OCI-M1 (cell line): ENCODE measurements at regions not wholly inside any gene's neighbourhood (a gene's known extent, or its start where the extent isn't known, plus 50 kb on each side); places are given as distances from the start of the nearest gene placed in this dataset.
"Not testable (repeated sequence)": the region's sequence is repeated elsewhere in the genome, so short reads cannot be mapped to it uniquely, and the experiment has no call there.

ENCODE experiments used
- DNase-seq: peaks from one replicate; lab custom pipeline; 2025; lab: John Stamatoyannopoulos, UW

- not testable (repeated sequence) for DNase-seq
These were observed 349.9 kb upstream of the AUTS2 start for GRCh38 chr7:69248382-69248828.

- no peak for DNase-seq
These were observed 347.3 kb upstream of the AUTS2 start for GRCh38 chr7:69250958-69251357.

DNA sequence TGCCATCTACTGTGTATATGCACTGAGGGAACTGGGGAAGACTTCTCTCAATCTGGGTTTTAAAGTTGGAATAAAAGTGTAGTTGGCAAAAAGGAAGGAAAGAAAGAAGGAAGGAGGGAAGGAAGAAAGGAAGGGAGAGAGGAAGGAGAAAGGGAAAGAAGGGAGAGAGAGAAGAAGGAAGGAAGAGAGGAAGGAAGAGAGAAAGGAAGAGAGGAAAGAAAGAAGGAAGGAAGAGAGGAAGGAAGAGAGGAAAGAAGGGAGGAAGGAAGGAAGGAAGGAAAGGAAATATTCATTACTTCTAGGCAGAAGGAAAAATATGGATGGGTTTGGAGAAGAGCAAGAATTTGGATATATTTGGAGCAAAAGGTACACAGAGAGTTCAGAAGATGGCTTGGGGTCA is 343.6 kb upstream of the AUTS2 start:
- DNase-seq, result no peak

GRCh38 chr7:69256634-69257081 is 341.6 kb upstream of the AUTS2 start:
- DNase-seq, result no peak

DNA sequence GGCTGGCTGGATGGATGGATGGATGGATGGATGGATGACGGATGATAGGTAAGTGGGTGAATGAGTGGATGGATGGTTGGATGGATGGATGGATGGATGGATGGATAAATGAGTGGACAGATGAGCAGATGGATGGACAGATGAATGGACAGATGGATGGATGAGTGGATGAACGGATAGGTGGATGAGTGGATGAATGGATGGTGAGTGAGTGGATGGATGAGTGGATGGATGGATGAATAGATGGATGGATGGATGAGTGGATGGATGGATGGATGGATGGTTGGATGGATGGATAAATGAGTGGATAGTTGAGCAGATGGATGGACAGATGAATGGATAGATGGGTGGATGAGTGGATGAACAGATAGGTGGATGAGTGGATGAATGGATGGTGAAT is 340.7 kb upstream of the AUTS2 start:
- no peak for DNase-seq

- DNase-seq, result no peak
These were observed 338.8 kb upstream of the AUTS2 start for GRCh38 chr7:69259445-69259844.

- DNase-seq, result no peak
These were observed 338.3 kb upstream of the AUTS2 start for GRCh38 chr7:69260023-69260422.

- no peak for DNase-seq
These were observed 334.7 kb upstream of the AUTS2 start for GRCh38 chr7:69263550-69263949.

- no peak for DNase-seq
These were observed 328.5 kb upstream of the AUTS2 start for GRCh38 chr7:69269806-69270205.

DNA sequence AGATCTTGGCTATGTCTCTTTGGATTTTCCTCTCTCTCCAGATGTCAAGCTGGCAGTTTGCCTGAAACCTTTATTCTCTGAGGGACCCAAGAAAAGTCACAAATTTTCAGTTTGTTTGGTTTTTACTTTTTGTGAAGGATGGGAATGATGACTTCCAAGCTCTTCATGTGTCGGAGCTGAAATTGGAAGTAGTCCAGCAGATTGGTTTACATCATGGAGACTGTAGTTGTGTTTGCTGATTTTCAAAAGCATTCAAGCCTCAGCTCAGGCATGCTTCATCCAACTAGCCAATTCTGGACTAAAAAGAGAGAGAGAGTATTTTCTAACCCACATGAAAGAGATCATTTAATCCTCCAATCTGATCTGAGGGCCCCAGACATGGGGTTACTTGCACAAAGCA is 326.2 kb upstream of the AUTS2 start:
- no peak for DNase-seq

GRCh38 chr7:69276011-69276729 is 322.1 kb upstream of the AUTS2 start:
- DNase-seq, result no peak

DNA sequence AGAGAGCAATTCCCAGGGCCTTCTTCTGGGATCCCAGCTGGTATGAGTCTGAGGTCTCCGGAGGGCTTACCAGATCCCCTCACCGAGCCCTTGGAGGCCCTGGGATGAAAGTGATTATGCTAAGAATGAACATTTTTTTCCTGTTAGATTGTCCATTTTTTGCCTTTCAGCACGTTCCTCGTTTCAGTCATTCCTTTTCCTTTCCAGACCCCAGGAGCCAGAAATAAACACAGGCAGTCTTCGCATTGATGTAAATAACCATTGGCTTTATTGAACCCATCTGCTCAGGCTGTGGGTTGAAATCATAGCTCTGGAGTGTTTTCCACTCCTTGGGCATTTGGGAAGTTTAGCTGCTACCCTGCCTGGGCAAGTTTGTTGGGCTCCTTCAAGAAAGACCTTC is 320.9 kb upstream of the AUTS2 start:
- no peak for DNase-seq

DNA sequence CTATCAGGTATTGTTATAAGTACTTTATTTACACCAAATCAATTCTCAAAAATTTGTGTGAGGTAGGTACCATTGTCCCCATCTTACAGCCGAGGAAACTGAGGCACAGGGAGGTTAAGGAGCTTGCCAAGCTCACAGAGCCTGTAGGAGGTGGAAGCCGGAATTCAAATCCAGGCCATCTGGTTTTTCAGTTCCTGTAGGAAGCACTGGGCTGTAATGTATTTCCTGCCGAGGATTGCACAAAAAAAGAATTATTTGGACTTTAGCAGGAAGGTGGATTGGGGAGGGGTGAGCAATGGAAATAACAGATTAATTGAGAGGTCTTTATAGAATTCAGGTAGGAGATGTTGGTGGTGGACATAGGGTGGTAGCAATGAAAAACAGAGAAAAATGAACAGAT is 315.3 kb upstream of the AUTS2 start:
- no peak for DNase-seq

DNA sequence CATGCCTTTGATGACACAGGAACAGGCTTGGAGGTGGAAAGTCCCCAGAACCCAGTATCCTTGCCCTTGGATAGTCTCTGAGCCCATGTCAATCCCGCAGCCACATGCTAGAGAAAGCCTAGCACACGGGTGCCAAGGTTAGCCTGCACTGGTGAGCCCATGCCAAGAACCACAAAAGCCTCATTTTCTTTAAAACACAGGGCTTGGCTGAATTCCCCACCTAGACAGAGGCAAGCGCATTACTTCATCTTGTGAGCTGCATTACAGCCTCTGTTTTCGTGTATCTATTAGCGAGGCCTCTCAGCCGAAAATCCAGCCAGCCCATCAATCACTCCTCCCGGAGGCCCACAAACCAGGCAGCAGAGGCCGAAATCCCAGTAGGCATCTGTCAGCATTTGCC is 314.9 kb upstream of the AUTS2 start:
- DNase-seq, result no peak

GRCh38 chr7:69285854-69286253 is 312.4 kb upstream of the AUTS2 start:
- DNase-seq, result no peak

- DNase-seq, result no peak
These were observed 302.3 kb upstream of the AUTS2 start for GRCh38 chr7:69295977-69296376.

GRCh38 chr7:69301253-69301652 is 297.0 kb upstream of the AUTS2 start:
- no peak for DNase-seq

DNA sequence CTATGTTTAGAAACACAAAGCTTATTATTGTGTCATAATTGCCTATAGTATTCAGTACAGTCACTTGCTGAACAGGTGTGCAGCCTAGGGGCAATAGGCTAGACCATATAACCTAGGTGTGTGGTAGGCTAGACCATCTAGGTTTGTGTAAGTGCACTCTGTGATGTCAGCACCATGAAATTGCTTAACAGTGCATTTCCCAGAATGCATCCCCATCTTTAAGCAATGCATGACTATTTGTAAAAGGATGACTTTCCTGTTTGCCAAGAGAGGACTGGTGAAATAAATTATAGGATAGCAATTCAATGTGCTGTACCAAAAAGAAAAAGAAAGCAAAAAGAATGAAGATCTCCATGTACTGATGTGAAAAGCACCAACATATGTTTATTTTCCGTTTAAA is 288.7 kb upstream of the AUTS2 start:
- DNase-seq, result no peak

DNA sequence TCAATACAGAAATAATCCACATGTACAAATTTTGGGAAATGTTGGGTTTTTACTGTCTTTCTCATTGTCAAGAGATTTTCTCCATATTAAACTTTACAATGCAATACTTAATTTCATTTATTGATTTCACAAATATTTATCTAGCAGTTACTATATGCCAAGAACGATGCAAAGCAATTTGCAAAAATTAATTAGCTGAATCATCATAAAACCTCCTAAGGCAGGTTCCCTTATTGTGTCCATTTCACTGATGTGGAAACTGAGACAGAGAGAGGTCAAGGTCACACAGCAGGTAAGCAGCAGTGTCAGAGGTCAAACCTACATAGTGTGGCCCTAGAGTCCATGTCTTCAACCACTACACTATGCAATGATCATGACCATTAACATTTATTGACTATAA is 286.8 kb upstream of the AUTS2 start:
- DNase-seq, result no peak

- DNase-seq, result not testable (repeated sequence)
These were observed 284.4 kb upstream of the AUTS2 start for GRCh38 chr7:69313852-69314251.

DNA sequence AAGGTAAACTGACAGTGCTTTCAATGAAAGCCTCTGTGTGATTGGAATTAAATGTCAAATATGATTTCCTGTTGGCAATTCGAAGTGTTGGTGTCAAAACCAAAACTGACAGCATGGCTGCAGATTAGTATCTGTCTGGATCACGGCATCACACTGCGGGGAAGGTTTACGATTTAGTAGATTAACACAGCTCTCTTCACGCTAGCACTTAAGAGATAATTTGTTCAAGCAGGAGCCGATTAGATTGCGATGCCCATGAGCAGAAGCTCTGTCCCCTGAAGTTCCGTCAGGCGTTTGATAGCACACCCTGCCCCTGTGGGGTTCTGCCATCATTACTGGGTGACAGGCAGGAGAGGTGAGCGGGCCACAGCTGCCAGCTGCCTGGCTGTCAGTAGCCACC is 279.5 kb upstream of the AUTS2 start:
- no peak for DNase-seq

- DNase-seq, result no peak
These were observed 269.8 kb upstream of the AUTS2 start for GRCh38 chr7:69328516-69328915.

DNA sequence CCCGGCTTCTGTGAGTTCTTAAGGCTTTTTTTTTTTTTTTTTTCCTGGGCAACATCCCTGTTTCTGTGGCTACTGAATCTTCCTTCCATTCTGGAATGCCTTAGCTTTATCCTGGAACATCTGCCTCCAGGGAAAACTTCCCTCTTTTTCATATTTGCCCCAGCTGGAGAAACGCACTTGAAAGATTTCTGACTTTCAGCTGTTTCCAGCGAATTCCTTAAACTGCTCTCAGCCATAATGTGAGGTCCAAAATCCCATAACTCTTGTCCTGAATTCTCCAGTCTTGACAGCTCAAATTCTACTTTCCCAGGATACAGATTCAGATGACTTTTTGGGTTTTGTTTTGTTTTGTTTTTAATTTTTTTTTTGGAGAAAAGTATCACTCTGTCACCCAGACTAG is 263.6 kb upstream of the AUTS2 start:
- no peak for DNase-seq

DNA sequence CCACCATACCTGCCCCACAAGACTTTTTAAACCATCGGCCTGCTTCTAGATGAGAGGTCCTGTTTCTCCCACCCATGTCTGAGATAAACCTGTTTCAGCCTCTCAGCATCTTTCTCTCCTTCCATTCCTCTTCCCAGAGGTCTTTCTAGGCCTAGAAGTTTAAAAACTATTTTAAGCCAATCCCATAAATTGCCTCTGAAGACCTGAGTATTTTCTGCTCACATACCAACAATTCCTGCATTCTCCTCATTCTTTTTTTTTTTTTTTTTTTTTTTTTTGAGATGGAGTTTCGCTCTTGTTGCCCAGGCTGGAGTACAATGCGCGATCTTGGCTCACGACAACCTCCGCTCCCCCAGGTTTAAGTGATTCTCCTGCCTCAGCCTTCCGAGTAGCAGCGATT is 262.9 kb upstream of the AUTS2 start:
- no peak for DNase-seq
